ENCODE measurements at regions not wholly inside any gene's neighbourhood (a gene's known extent, or its start where the extent isn't known, plus 50 kb on each side); places are given as distances from the start of the nearest gene placed in this dataset.

DNA sequence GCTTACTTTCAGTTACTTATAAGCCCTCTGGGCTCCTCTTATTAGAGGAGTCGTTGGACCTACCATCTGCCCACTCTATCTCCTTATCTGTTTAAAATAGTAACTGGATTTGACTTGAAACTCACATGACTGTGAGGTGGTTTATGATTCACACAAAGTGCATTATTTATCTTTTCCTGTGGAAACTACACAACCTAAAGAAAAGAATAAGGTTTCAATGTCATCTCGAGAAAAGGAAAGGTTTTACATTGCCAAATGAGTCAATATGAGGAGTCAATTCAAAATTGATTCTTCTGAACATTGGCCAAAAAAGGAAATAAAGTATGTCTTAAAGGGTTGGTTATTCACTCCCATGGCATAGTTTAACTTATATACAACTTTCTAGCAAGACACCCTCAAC lies 225.0 kb upstream of the G2E3 start:
- Mint-ChIP-seq H3K4me3 (ENCODE audit: low read depth) (no peak overlapping the region), H3K9me3 (ENCODE audit: low read depth) (peaks cover 10% of the 10 kb centered on the region), H3K4me1 (ENCODE audit: low read depth) (no peaks in the 10 kb centered on the region), H3K36me3 (ENCODE audit: insufficient read depth) (no peaks in the 10 kb centered on the region), H3K27ac (no peak overlapping the region), H3K27me3 (no peaks in the 10 kb centered on the region)
- DNase-seq (ENCODE audit: low spot score, unreplicated experiment): no peak
- TF ChIP-seq, protein P1, sequence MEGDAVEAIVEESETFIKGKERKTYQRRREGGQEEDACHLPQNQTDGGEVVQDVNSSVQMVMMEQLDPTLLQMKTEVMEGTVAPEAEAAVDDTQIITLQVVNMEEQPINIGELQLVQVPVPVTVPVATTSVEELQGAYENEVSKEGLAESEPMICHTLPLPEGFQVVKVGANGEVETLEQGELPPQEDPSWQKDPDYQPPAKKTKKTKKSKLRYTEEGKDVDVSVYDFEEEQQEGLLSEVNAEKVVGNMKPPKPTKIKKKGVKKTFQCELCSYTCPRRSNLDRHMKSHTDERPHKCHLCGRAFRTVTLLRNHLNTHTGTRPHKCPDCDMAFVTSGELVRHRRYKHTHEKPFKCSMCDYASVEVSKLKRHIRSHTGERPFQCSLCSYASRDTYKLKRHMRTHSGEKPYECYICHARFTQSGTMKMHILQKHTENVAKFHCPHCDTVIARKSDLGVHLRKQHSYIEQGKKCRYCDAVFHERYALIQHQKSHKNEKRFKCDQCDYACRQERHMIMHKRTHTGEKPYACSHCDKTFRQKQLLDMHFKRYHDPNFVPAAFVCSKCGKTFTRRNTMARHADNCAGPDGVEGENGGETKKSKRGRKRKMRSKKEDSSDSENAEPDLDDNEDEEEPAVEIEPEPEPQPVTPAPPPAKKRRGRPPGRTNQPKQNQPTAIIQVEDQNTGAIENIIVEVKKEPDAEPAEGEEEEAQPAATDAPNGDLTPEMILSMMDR (IDR thresholded peaks at IDR 0.05; ENCODE audit: unreplicated experiment): no peak

- H3K27me3 Mint-ChIP-seq: no peaks in the 10 kb centered on the region
- TF ChIP-seq, protein P1 (IDR thresholded peaks at IDR 0.05; ENCODE audit: unreplicated experiment): no peak
- no peaks in the 10 kb centered on the region for H3K9me3 Mint-ChIP-seq (ENCODE audit: low read depth)
- H3K27ac Mint-ChIP-seq: no peak overlapping the region
- no peaks in the 10 kb centered on the region for H3K36me3 Mint-ChIP-seq (ENCODE audit: insufficient read depth)
- no peaks in the 10 kb centered on the region for H3K4me1 Mint-ChIP-seq (ENCODE audit: low read depth)
- DNase-seq (ENCODE audit: low spot score, unreplicated experiment): no peak
- no peak overlapping the region for H3K4me3 Mint-ChIP-seq (ENCODE audit: low read depth)
Observed at GRCh38 chr14:30337456-30337855, 221.5 kb upstream of the G2E3 start.

DNA sequence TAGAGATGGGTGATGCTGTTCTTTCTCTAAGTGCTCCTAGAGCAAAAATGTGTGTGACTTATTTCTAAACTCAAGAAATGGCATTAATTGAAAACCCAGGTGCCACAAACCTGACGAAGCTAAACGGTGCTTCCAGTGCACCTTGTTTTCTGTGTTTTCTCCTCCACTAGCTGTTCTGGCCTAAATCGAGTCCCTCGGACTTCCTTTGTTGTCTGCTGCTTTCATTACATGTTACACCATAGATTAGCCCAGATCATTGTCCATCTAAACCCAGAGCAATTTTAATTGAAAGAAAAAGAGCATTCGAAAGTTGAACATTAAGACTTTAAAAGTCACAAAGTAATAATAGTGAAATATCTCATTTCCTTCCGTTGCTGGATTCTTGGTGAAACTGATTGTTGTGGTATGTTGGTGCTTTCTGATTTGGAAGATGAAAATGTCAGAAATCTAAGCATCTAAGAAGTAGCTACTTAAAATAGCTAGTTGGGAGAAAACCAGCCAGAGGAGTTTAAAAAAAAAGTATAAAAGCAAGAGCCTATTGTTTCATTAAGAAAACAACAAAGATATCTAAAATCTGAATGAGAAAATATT lies 219.6 kb upstream of the G2E3 start:
- Mint-ChIP-seq H3K9me3 (ENCODE audit: low read depth) (no peaks in the 10 kb centered on the region), H3K36me3 (ENCODE audit: insufficient read depth) (no peaks in the 10 kb centered on the region), H3K27ac (peak overlapping the region; percentile 26), H3K27me3 (no peaks in the 10 kb centered on the region), H3K4me3 (ENCODE audit: low read depth) (no peak overlapping the region), H3K4me1 (ENCODE audit: low read depth) (no peaks in the 10 kb centered on the region)
- TF ChIP-seq, protein P1 (IDR thresholded peaks at IDR 0.05; ENCODE audit: unreplicated experiment): no peak
- no peak for DNase-seq (ENCODE audit: low spot score, unreplicated experiment)

DNA sequence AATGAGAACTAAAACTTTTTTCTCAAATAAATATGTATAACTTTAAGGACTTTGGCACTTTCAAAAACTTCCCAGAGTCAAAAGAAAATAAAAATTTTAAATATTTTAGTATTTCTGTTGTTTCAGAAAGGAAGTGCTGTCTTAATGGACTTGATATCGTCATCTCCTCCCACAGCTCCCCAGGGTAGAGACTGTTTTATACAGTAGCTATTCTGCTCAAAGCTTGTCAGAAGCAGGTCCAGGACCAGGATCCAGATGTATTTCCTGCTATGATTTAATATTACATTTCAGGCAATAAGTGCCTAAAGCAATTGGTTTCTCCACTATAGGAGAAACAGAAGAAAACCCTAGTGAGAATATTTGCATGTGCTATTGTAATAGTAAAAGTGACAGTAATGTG lies 218.5 kb upstream of the G2E3 start:
- H3K9me3 Mint-ChIP-seq (ENCODE audit: low read depth): peaks cover 5% of the 10 kb centered on the region
- TF ChIP-seq, protein P1 (IDR thresholded peaks at IDR 0.05; ENCODE audit: unreplicated experiment): no peak
- H3K4me1 Mint-ChIP-seq (ENCODE audit: low read depth): no peaks in the 10 kb centered on the region
- H3K4me3 Mint-ChIP-seq (ENCODE audit: low read depth): no peak overlapping the region
- H3K36me3 Mint-ChIP-seq (ENCODE audit: insufficient read depth): no peaks in the 10 kb centered on the region
- no peaks in the 10 kb centered on the region for H3K27me3 Mint-ChIP-seq
- no peak for DNase-seq (ENCODE audit: low spot score, unreplicated experiment)
- H3K27ac Mint-ChIP-seq: no peak overlapping the region

DNA sequence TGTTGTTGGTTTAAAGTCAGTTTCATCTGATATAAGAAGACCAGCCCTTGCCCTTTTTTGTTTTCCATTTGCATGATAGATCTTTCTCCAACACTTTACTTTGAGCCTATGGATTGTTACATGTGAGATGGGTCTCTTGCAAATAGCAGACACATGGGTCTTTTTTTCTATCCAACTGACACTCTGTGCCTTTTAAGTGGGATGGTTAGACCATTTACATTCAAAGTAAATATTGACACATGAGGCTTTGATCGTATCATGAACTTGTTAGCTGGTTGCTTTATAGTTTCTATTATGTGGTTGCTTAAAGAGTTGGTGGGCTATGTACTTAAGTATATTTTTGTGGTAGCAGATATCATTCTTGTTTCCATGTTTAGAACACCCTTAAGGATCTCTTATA lies 213.4 kb upstream of the G2E3 start:
- Mint-ChIP-seq H3K27me3 (no peaks in the 10 kb centered on the region), H3K4me1 (ENCODE audit: low read depth) (peaks cover 2% of the 10 kb centered on the region), H3K9me3 (ENCODE audit: low read depth) (peaks cover 6% of the 10 kb centered on the region), H3K27ac (no peak overlapping the region), H3K4me3 (ENCODE audit: low read depth) (no peak overlapping the region), H3K36me3 (ENCODE audit: insufficient read depth) (no peaks in the 10 kb centered on the region)
- TF ChIP-seq, protein P1 (IDR thresholded peaks at IDR 0.05; ENCODE audit: unreplicated experiment): no peak
- no peak for DNase-seq (ENCODE audit: low spot score, unreplicated experiment)

Data from progenitor cell of endocrine pancreas (in vitro differentiated cells).